ENCODE measurements at regions not wholly inside any gene's neighbourhood (a gene's known extent, or its start where the extent isn't known, plus 50 kb on each side); places are given as distances from the start of the nearest gene placed in this dataset.

GRCh38 chr15:46146915-46147314, 512.1 kb downstream of the SQOR start:
- no peak for DNase-seq (ENCODE audit: low read depth)
- TF ChIP-seq CTCF (conservative IDR thresholded peaks at IDR 0.05; ENCODE audit: low read depth, low read length) = no peak

GRCh38 chr15:46151786-46152185, 517.0 kb downstream of the SQOR start:
- TF ChIP-seq CTCF (conservative IDR thresholded peaks at IDR 0.05; ENCODE audit: low read depth, low read length) = no peak
- DNase-seq (ENCODE audit: low read depth) = no peak
- no peak overlapping the region for H3K4me3 ChIP-seq (ENCODE audit: low read depth, low read length)

More at GRCh38 chr15:46146915-46147314, 512.1 kb downstream of the SQOR start:
- H3K4me3 ChIP-seq (ENCODE audit: low read depth, low read length) = no peak overlapping the region

GRCh38 chr15:46166750-46167149, 531.9 kb downstream of the SQOR start:
- H3K4me3 ChIP-seq (ENCODE audit: low read depth, low read length) = no peak overlapping the region
- no peak for DNase-seq (ENCODE audit: low read depth)
- no peak for TF ChIP-seq CTCF (conservative IDR thresholded peaks at IDR 0.05; ENCODE audit: low read depth, low read length)

GRCh38 chr15:46170326-46170725, 535.5 kb downstream of the SQOR start:
- no peak for TF ChIP-seq CTCF (conservative IDR thresholded peaks at IDR 0.05; ENCODE audit: low read depth, low read length)
- DNase-seq (ENCODE audit: low read depth) = no peak
- no peak overlapping the region for H3K4me3 ChIP-seq (ENCODE audit: low read depth, low read length)

- DNase-seq (ENCODE audit: low read depth) = no peak
- no peak for TF ChIP-seq CTCF (conservative IDR thresholded peaks at IDR 0.05; ENCODE audit: low read depth, low read length)
- no peak overlapping the region for H3K4me3 ChIP-seq (ENCODE audit: low read depth, low read length)
Observed at GRCh38 chr15:46174122-46174521, 539.3 kb downstream of the SQOR start.

GRCh38 chr15:46177219-46177618, 542.4 kb downstream of the SQOR start:
- no peak for DNase-seq (ENCODE audit: low read depth)
- no peak overlapping the region for H3K4me3 ChIP-seq (ENCODE audit: low read depth, low read length)
- TF ChIP-seq CTCF (conservative IDR thresholded peaks at IDR 0.05; ENCODE audit: low read depth, low read length) = no peak

- no peak for DNase-seq (ENCODE audit: low read depth)
- H3K4me3 ChIP-seq (ENCODE audit: low read depth, low read length) = no peak overlapping the region
- TF ChIP-seq CTCF (conservative IDR thresholded peaks at IDR 0.05; ENCODE audit: low read depth, low read length) = no peak
Observed at GRCh38 chr15:46178138-46178537, 543.3 kb downstream of the SQOR start.

Data from choroid plexus epithelial cell (primary cell).